ENCODE measurements at regions not wholly inside any gene's neighbourhood (a gene's known extent, or its start where the extent isn't known, plus 50 kb on each side); places are given as distances from the start of the nearest gene placed in this dataset.
"Not testable (repeated sequence)": the region's sequence is repeated elsewhere in the genome, so short reads cannot be mapped to it uniquely, and the experiment has no call there.

- DNase-seq (ENCODE audit: low read depth), result not testable (repeated sequence)
Measured at GRCh38 chr1:116298213-116298579, 74.8 kb upstream of the ATP1A1 start.

- no peak for DNase-seq (ENCODE audit: low read depth)
Measured at GRCh38 chr1:116298746-116299145, 74.3 kb upstream of the ATP1A1 start.

- no peak for DNase-seq (ENCODE audit: low read depth)
Measured at GRCh38 chr1:116299248-116299647, 73.8 kb upstream of the ATP1A1 start.

GRCh38 chr1:116302281-116302680, 70.8 kb upstream of the ATP1A1 start:
- DNase-seq (ENCODE audit: low read depth), result no peak

- no peak for DNase-seq (ENCODE audit: low read depth)
Measured at GRCh38 chr1:116306102-116306501, 66.9 kb upstream of the ATP1A1 start.

- no peak for DNase-seq (ENCODE audit: low read depth)
Measured at GRCh38 chr1:116306840-116307442, 66.1 kb upstream of the ATP1A1 start.

GRCh38 chr1:116308276-116308675, 64.8 kb upstream of the ATP1A1 start:
- no peak for DNase-seq (ENCODE audit: low read depth)

GRCh38 chr1:116309090-116309870, 63.8 kb upstream of the ATP1A1 start:
- no peak for DNase-seq (ENCODE audit: low read depth)

GRCh38 chr1:116310180-116310579, 62.9 kb upstream of the ATP1A1 start:
- no peak for DNase-seq (ENCODE audit: low read depth)

GRCh38 chr1:116311193-116311592, 61.9 kb upstream of the ATP1A1 start:
- no peak for DNase-seq (ENCODE audit: low read depth)

- DNase-seq (ENCODE audit: low read depth), result no peak
Measured at GRCh38 chr1:116311756-116312680, 61.0 kb upstream of the ATP1A1 start.

GRCh38 chr1:116312681-116313069, 60.4 kb upstream of the ATP1A1 start:
- DNase-seq (ENCODE audit: low read depth), result no peak

- DNase-seq (ENCODE audit: low read depth), result no peak
Measured at GRCh38 chr1:116313776-116314175, 59.3 kb upstream of the ATP1A1 start.

- DNase-seq (ENCODE audit: low read depth), result no peak
Measured at GRCh38 chr1:116314305-116314919, 58.6 kb upstream of the ATP1A1 start.

GRCh38 chr1:116316373-116316772, 56.7 kb upstream of the ATP1A1 start:
- no peak for DNase-seq (ENCODE audit: low read depth)

- no peak for DNase-seq (ENCODE audit: low read depth)
Measured at GRCh38 chr1:116318897-116319296, 54.1 kb upstream of the ATP1A1 start.

GRCh38 chr1:116320874-116321273, 52.2 kb upstream of the ATP1A1 start:
- DNase-seq (ENCODE audit: low read depth), result no peak

- no peak for DNase-seq (ENCODE audit: low read depth)
Measured at GRCh38 chr1:116321766-116322175, 51.3 kb upstream of the ATP1A1 start.

- no peak for DNase-seq (ENCODE audit: low read depth)
Measured at GRCh38 chr1:116322752-116323405, 50.2 kb upstream of the ATP1A1 start.

Data from HS-5 (cell line).